ENCODE measurements at regions not wholly inside any gene's neighbourhood (a gene's known extent, or its start where the extent isn't known, plus 50 kb on each side); places are given as distances from the start of the nearest gene placed in this dataset.

DNA sequence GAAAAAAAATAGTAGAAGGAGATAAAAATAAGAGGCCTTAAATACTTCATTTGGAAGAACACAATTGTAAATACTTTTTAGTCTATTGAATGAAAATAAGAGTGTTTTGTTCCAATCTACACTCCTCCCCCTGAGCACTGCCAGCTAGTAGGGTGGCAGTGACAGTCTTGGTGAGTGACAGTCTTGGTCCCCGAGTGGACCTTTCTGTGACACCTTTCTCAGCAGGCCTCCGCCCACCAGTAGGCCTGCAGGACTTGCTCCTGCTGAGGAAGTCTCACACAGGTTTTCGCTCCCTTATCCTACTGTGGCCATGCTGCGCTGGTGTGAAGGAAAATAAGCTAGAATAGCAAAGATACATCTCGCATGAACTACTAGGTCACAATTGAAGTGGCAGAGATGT, 666.8 kb downstream of the NR4A2 start (continued):
- TF ChIP-seq SAP30 (IDR thresholded peaks at IDR 0.05; ENCODE audit: insufficient read depth, insufficient replicate concordance, low read length) = no peak

GRCh38 chr2:155663265-155663664, 669.3 kb downstream of the NR4A2 start:
- H3K79me1 ChIP-seq (ENCODE audit: low read depth, low read length) = no peaks in the 10 kb centered on the region
- no peak overlapping the region for H2BK5ac ChIP-seq (ENCODE audit: low read depth, low read length)
- H3K23me2 ChIP-seq (ENCODE audit: low read depth, low read length) = no peaks in the 10 kb centered on the region
- H3K4ac ChIP-seq (replicated peaks; ENCODE audit: insufficient read length, low read depth, low read length) = no peak overlapping the region
- CTCF ChIA-PET (ENCODE audit: partially characterized antibody) = no interaction called here
- no peaks in the 10 kb centered on the region for H3K27me3 ChIP-seq (replicated peaks in 1 of 4; ENCODE audit: control insufficient read depth in 3 of 4, extremely low read depth in 1 of 4, insufficient read depth in 3 of 4, low read length in 3 of 4)
- DNase-seq (ENCODE audit: low read depth in 1 of 2, low spot score in 2 of 2) (no peak), FAIRE-seq (no peak)
- no peak overlapping the region for H2BK12ac ChIP-seq (ENCODE audit: low read depth, low read length)
- H3K36me3 ChIP-seq (ENCODE audit: control insufficient read depth in 2 of 4, insufficient read depth in 4 of 4, low read length in 3 of 4) = no peaks in the 10 kb centered on the region
- no peak overlapping the region for H2AFZ ChIP-seq (ENCODE audit: low read length)
- no peak overlapping the region for H3K4me3 ChIP-seq (ENCODE audit: extremely low read depth in 1 of 4, insufficient read depth in 2 of 4, low read depth in 3 of 4, low read length in 4 of 4)
- no peak overlapping the region for H2BK20ac ChIP-seq (ENCODE audit: low read length)
- no peak overlapping the region for H4K5ac ChIP-seq (ENCODE audit: insufficient read length, low read depth, low read length)
- no peaks in the 10 kb centered on the region for H3K9me3 ChIP-seq (ENCODE audit: insufficient read depth in 2 of 2, low read depth in 1 of 2, low read length in 1 of 2)
- no peak overlapping the region for H4K8ac ChIP-seq (ENCODE audit: extremely low read depth, insufficient read depth, low read length)
- H3K79me2 ChIP-seq (ENCODE audit: control insufficient read depth in 1 of 2, insufficient read depth in 2 of 2, low read length in 2 of 2) = no peaks in the 10 kb centered on the region
- H3K4me2 ChIP-seq (ENCODE audit: insufficient read depth in 1 of 2, low read depth in 2 of 2, low read length in 2 of 2) = no peak overlapping the region
- H2BK15ac ChIP-seq (ENCODE audit: low read length) = no peak overlapping the region
- no peak overlapping the region for H2BK120ac ChIP-seq (replicated peaks; ENCODE audit: low read depth, low read length)
- H3K18ac ChIP-seq (ENCODE audit: extremely low read depth, low read length) = no peak overlapping the region
- no peak overlapping the region for H3K56ac ChIP-seq (replicated peaks; ENCODE audit: insufficient read length, low read depth, low read length)
- no peaks in the 10 kb centered on the region for H4K20me1 ChIP-seq (replicated peaks in 1 of 2; ENCODE audit: control insufficient read depth in 1 of 2, insufficient read depth in 2 of 2, low read length in 2 of 2)
- H2AK5ac ChIP-seq (ENCODE audit: low read depth, low read length) = no peak overlapping the region
- H3K4me1 ChIP-seq (replicated peaks in 1 of 4; ENCODE audit: control insufficient read depth in 3 of 4, insufficient read depth in 4 of 4, low read length in 3 of 4) = no peaks in the 10 kb centered on the region
- 93% methylated on average over 3 of the region's 3 CpGs; no CpG with 5 or more reads in 1 of the 2 experiments for WGBS, 2 experiments (ENCODE audit: extremely low coverage in 1 of 2, insufficient coverage in 1 of 2, insufficient read length in 1 of 2, insufficient replicate concordance in 2 of 2, low coverage in 1 of 2, low lambda C conversion rate in 2 of 2, missing lambda C conversion rate in 1 of 2)
- H3K23ac ChIP-seq (ENCODE audit: insufficient read length) = no peak overlapping the region
- H3K14ac ChIP-seq (ENCODE audit: insufficient read length) = no peak overlapping the region
- POLR2A ChIA-PET (ENCODE audit: partially characterized antibody) = no interaction called here
- no peak overlapping the region for H3K9ac ChIP-seq (replicated peaks in 1 of 4; ENCODE audit: extremely low read depth in 1 of 4, low read depth in 3 of 4, low read length in 3 of 4)
- no peak overlapping the region for H4K91ac ChIP-seq (replicated peaks; ENCODE audit: insufficient read length, low read length)
- H3K27ac ChIP-seq (ENCODE audit: low read depth, low read length) = no peak overlapping the region
- TF ChIP-seq BACH1 (IDR thresholded peaks at IDR 0.05; ENCODE audit: low read length) = no peak
- no peak for TF ChIP-seq HDAC6 (IDR thresholded peaks at IDR 0.05; ENCODE audit: low read depth, low read length)
- TF ChIP-seq TBP (IDR thresholded peaks at IDR 0.05; ENCODE audit: low read depth, low read length) = no peak
- TF ChIP-seq POLR2A (IDR thresholded peaks at IDR 0.05; ENCODE audit: control extremely low read depth in 1 of 2, low read depth in 2 of 2, low read length in 2 of 2) = no peak
- TF ChIP-seq KDM4A (IDR thresholded peaks at IDR 0.05; ENCODE audit: low read depth, low read length, severe bottlenecking) = no peak
- no peak for TF ChIP-seq POLR2AphosphoS5 (IDR thresholded peaks at IDR 0.05; ENCODE audit: low read depth, low read length)
- no peak for TF ChIP-seq TEAD4 (IDR thresholded peaks at IDR 0.05; ENCODE audit: low read depth, low read length)
- no peak for TF ChIP-seq CTCF (IDR thresholded peaks at IDR 0.05; ENCODE audit: control extremely low read depth in 1 of 3, insufficient read depth in 1 of 3, low read depth in 1 of 3, low read length in 3 of 3)
- TF ChIP-seq, protein P1, sequence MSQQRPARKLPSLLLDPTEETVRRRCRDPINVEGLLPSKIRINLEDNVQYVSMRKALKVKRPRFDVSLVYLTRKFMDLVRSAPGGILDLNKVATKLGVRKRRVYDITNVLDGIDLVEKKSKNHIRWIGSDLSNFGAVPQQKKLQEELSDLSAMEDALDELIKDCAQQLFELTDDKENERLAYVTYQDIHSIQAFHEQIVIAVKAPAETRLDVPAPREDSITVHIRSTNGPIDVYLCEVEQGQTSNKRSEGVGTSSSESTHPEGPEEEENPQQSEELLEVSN (IDR thresholded peaks at IDR 0.05) = no peak

All from H1 (cell line).